ENCODE measurements at regions not wholly inside any gene's neighbourhood (a gene's known extent, or its start where the extent isn't known, plus 50 kb on each side); places are given as distances from the start of the nearest gene placed in this dataset.

DNA sequence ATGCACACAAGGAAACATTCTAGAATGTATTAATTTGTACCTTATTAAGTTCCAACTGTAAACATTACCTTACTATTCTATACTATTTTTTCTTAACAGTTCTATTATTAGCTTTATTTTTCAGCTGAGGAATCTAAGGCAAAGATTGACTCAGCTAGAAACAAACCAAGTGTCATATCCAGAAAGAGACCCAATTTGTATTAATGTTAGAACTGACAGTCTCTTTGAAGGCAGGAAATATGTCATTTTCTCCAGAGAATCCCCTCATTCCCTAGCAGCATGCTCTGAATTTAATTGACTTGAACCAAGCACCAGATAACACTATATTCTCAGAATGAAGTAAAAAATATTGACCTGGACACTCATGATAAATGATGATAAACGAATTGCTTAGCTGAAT is 81.4 kb upstream of the PLPPR5 start:
- Histone ChIP-seq H3K9me3 (no peaks in the 10 kb centered on the region), H3K36me3 (no peaks in the 10 kb centered on the region), H3K4me3 (no peak overlapping the region), H3K27me3 (no peaks in the 10 kb centered on the region), H3K27ac (no peak overlapping the region), H3K4me1 (no peaks in the 10 kb centered on the region)
- no peak for DNase-seq (ENCODE audit: low spot score)
- TF ChIP-seq CTCF (IDR thresholded peaks at IDR 0.05), result no peak

GRCh38 chr1:99098589-99098988 is 93.9 kb upstream of the PLPPR5 start:
- TF ChIP-seq CTCF (IDR thresholded peaks at IDR 0.05), result no peak
- no peak for DNase-seq (ENCODE audit: low spot score)
- no peaks in the 10 kb centered on the region for H3K27me3 ChIP-seq
- no peak overlapping the region for H3K4me3 ChIP-seq
- no peak overlapping the region for H3K27ac ChIP-seq
- H3K9me3 ChIP-seq, result peaks cover 0 to 18% of the 10 kb centered on the region in 2 donors
- H3K4me1 ChIP-seq, result no peaks in the 10 kb centered on the region
- no peaks in the 10 kb centered on the region for H3K36me3 ChIP-seq

DNA sequence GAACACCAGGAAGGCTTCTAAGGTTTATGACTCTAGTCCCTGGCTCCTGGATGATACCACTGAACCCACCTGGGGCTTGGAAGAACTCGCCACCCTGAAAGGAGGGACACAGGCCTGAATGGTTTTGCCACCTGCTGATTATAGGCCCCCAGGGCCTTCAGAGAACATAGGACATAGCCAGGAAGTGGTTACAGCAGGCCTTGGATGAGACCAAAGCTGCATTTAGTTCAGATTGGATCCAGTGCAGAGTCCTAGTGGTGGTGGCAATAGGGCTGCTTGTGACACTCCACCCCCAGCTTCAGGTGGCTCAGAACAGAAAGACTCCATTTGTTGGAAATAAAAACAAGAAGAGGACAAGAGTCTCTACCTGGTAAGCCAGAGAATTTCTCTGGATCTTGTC is 101.6 kb upstream of the PLPPR5 start:
- Histone ChIP-seq H3K9me3 (no peaks in the 10 kb centered on the region), H3K36me3 (no peaks in the 10 kb centered on the region), H3K4me3 (no peak overlapping the region), H3K27me3 (no peaks in the 10 kb centered on the region), H3K4me1 (no peaks in the 10 kb centered on the region), H3K27ac (no peak overlapping the region)
- DNase-seq (ENCODE audit: low spot score), result no peak
- no peak for TF ChIP-seq CTCF (IDR thresholded peaks at IDR 0.05)

- TF ChIP-seq CTCF (IDR thresholded peaks at IDR 0.05), result no peak
These were observed 103.0 kb upstream of the PLPPR5 start for GRCh38 chr1:99107680-99108079.

GRCh38 chr1:99110140-99111041 is 105.7 kb upstream of the PLPPR5 start:
- Histone ChIP-seq H3K4me3 (no peak overlapping the region), H3K9me3 (no peaks in the 10 kb centered on the region), H3K27ac (no peak overlapping the region), H3K36me3 (no peaks in the 10 kb centered on the region), H3K27me3 (no peaks in the 10 kb centered on the region), H3K4me1 (no peaks in the 10 kb centered on the region)
- TF ChIP-seq CTCF (IDR thresholded peaks at IDR 0.05), result no peak
- no peak for DNase-seq (ENCODE audit: low spot score)

More at GRCh38 chr1:99107680-99108079, 103.0 kb upstream of the PLPPR5 start:
- no peak for DNase-seq (ENCODE audit: low spot score)
- Histone ChIP-seq H3K27ac (no peak overlapping the region), H3K4me3 (no peak overlapping the region), H3K9me3 (no peaks in the 10 kb centered on the region), H3K36me3 (no peaks in the 10 kb centered on the region), H3K27me3 (no peaks in the 10 kb centered on the region), H3K4me1 (no peaks in the 10 kb centered on the region)

GRCh38 chr1:99115231-99115630 is 110.6 kb upstream of the PLPPR5 start:
- no peak for TF ChIP-seq CTCF (IDR thresholded peaks at IDR 0.05)
- Histone ChIP-seq H3K4me3 (no peak overlapping the region), H3K4me1 (no peaks in the 10 kb centered on the region), H3K27ac (no peak overlapping the region), H3K9me3 (no peaks in the 10 kb centered on the region), H3K27me3 (no peaks in the 10 kb centered on the region), H3K36me3 (no peaks in the 10 kb centered on the region)
- DNase-seq (ENCODE audit: low spot score), result no peak
